ENCODE measurements at regions not wholly inside any gene's neighbourhood (a gene's known extent, or its start where the extent isn't known, plus 50 kb on each side); places are given as distances from the start of the nearest gene placed in this dataset.

DNA sequence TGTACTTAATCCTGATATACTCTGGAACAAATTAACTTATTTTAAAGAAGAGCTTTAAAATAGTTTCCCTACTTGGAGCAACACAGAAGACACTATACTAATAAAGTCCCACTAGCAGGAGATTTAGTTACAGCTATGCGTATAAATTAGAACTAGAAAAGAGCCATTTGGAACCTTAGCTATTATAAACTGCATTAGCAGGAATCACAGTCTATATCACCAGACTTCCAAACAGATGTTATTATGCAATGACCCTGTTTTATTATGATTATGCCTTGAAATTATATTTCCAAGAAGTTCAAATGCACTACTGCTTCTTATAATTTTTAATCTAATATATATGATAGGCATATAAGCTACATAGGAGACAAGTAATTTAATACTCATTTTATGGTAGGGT is 95.5 kb upstream of the WDR44 start (continued):
- TF ChIP-seq, protein P1, sequence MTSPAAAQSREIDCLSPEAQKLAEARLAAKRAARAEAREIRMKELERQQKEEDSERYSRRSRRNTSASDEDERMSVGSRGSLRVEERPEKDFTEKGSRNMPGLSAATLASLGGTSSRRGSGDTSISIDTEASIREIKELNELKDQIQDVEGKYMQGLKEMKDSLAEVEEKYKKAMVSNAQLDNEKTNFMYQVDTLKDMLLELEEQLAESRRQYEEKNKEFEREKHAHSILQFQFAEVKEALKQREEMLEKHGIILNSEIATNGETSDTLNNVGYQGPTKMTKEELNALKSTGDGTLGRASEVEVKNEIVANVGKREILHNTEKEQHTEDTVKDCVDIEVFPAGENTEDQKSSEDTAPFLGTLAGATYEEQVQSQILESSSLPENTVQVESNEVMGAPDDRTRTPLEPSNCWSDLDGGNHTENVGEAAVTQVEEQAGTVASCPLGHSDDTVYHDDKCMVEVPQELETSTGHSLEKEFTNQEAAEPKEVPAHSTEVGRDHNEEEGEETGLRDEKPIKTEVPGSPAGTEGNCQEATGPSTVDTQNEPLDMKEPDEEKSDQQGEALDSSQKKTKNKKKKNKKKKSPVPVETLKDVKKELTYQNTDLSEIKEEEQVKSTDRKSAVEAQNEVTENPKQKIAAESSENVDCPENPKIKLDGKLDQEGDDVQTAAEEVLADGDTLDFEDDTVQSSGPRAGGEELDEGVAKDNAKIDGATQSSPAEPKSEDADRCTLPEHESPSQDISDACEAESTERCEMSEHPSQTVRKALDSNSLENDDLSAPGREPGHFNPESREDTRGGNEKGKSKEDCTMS (CRISPR knock-in tag; conservative IDR thresholded peaks at IDR 0.05) = no peak
- TF ChIP-seq WIZ (CRISPR knock-in tag; IDR thresholded peaks at IDR 0.05) (no peak), RERE (CRISPR knock-in tag; IDR thresholded peaks at IDR 0.05; ENCODE audit: low read depth) (no peak), FOXP1 (IDR thresholded peaks at IDR 0.05) (no peak), FOXP1 (CRISPR knock-in tag; IDR thresholded peaks at IDR 0.05) (no peak), ZNF713 (CRISPR knock-in tag; IDR thresholded peaks at IDR 0.05) (no peak), ZNF432 (CRISPR knock-in tag; IDR thresholded peaks at IDR 0.05; ENCODE audit: borderline replicate concordance) (no peak), ZNF780A (CRISPR knock-in tag; IDR thresholded peaks at IDR 0.05) (no peak), MTA1 (CRISPR knock-in tag; IDR thresholded peaks at IDR 0.05; ENCODE audit: borderline replicate concordance) (no peak), BHLHE40 (IDR thresholded peaks at IDR 0.05; ENCODE audit: low read length) (no peak), ZBTB4 (CRISPR knock-in tag; IDR thresholded peaks at IDR 0.05; ENCODE audit: borderline replicate concordance) (no peak), ZNF674 (CRISPR knock-in tag; IDR thresholded peaks at IDR 0.05; ENCODE audit: low read depth) (no peak), ZNF224 (CRISPR knock-in tag; IDR thresholded peaks at IDR 0.05) (no peak)
- TF ChIP-seq, protein P2, sequence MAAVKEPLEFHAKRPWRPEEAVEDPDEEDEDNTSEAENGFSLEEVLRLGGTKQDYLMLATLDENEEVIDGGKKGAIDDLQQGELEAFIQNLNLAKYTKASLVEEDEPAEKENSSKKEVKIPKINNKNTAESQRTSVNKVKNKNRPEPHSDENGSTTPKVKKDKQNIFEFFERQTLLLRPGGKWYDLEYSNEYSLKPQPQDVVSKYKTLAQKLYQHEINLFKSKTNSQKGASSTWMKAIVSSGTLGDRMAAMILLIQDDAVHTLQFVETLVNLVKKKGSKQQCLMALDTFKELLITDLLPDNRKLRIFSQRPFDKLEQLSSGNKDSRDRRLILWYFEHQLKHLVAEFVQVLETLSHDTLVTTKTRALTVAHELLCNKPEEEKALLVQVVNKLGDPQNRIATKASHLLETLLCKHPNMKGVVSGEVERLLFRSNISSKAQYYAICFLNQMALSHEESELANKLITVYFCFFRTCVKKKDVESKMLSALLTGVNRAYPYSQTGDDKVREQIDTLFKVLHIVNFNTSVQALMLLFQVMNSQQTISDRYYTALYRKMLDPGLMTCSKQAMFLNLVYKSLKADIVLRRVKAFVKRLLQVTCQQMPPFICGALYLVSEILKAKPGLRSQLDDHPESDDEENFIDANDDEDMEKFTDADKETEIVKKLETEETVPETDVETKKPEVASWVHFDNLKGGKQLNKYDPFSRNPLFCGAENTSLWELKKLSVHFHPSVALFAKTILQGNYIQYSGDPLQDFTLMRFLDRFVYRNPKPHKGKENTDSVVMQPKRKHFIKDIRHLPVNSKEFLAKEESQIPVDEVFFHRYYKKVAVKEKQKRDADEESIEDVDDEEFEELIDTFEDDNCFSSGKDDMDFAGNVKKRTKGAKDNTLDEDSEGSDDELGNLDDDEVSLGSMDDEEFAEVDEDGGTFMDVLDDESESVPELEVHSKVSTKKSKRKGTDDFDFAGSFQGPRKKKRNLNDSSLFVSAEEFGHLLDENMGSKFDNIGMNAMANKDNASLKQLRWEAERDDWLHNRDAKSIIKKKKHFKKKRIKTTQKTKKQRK (IDR thresholded peaks at IDR 0.05; ENCODE audit: low read length) = no peak

Data from HepG2 (cell line).